ENCODE measurements at regions not wholly inside any gene's neighbourhood (a gene's known extent, or its start where the extent isn't known, plus 50 kb on each side); places are given as distances from the start of the nearest gene placed in this dataset.

DNA sequence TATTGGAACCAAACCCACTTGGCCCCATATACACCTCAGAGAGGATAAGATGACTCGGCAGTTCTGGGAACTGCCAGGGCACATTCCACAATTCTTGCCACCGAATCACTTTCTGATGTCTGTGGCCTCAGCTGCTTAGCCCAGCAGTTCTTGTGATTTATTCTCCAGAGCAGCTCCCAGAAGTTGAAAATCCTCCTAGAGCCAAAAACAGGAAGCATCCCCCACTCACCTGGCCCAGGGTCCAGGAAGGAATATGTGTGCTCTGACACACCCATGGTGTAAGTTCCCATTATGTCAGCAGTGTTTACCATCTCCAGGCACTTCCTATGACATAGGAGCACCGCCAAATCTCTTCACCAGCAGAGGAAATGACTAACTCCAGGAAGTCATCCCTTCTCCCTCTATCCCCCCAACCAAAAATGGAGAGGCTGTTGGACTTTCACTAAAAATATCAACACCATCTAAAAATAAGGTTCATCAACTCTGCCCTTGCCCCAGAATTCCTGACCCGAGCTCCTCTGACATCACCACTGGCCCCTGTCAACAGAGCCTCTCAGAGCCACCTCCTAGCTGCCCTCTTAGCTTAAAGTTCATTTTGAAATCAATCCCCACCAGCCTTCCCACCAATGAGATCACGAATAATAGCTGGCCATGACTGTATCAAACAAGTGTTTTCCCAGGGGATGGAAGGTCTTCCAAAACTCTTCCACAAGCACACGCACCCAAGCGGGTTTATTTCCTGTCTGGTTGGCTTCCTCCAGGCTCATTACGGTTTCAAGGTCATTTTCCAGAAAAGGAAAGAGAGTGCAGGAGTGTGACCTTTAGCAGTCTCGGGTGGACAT lies 223.1 kb upstream of the PARD3B start:
- DNase-seq (ENCODE audit: low read depth): peak; percentile 52
- TF ChIP-seq, protein P1, sequence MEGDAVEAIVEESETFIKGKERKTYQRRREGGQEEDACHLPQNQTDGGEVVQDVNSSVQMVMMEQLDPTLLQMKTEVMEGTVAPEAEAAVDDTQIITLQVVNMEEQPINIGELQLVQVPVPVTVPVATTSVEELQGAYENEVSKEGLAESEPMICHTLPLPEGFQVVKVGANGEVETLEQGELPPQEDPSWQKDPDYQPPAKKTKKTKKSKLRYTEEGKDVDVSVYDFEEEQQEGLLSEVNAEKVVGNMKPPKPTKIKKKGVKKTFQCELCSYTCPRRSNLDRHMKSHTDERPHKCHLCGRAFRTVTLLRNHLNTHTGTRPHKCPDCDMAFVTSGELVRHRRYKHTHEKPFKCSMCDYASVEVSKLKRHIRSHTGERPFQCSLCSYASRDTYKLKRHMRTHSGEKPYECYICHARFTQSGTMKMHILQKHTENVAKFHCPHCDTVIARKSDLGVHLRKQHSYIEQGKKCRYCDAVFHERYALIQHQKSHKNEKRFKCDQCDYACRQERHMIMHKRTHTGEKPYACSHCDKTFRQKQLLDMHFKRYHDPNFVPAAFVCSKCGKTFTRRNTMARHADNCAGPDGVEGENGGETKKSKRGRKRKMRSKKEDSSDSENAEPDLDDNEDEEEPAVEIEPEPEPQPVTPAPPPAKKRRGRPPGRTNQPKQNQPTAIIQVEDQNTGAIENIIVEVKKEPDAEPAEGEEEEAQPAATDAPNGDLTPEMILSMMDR (conservative IDR thresholded peaks at IDR 0.05; ENCODE audit: low read length): no peak
- no peak overlapping the region for H3K4me3 ChIP-seq (ENCODE audit: low read length)

DNA sequence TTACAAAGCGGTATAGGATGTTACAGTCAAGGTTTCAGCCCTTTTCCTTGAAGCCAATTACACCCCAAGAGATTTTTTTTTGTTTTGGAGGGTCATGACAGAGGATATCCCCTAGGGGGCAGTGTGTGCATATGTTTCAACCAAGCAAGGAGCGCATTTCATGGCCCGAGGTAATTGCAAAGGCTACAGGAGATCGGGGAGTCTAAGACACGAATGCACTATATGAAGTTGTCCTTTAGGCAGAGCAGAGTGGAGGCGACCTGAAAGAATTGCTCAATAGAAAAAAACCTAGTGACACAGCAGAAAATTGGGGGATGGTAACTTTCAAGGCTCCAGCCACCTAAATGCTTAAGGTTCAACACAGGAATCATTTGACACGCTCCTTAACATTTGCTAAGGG lies 219.8 kb upstream of the PARD3B start:
- peak; percentile 85 for DNase-seq (ENCODE audit: low read depth)
- no peak overlapping the region for H3K4me3 ChIP-seq (ENCODE audit: low read length)
- TF ChIP-seq, protein P1 (conservative IDR thresholded peaks at IDR 0.05; ENCODE audit: low read length): peak; percentile 95

DNA sequence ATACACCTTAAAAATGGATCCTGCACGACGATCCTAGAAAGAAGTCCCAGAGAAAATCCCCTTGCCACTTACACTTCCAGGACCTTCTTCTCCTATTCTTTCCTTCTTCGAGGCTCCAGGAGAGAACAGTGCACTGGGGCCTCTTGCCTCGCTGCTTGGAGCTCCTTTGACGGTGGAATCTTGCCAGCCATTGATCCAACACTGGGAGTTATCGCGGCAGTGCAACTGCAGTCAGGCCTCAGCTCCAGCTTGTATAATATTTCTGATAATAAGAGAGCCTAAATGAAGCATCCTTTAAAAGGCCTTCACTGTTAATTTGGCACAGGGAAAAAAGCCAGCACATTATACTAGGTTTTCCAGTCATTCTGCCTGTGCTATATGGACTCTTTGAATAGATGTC lies 216.9 kb upstream of the PARD3B start:
- TF ChIP-seq, protein P1 (conservative IDR thresholded peaks at IDR 0.05; ENCODE audit: low read length): no peak
- H3K4me3 ChIP-seq (ENCODE audit: low read length): no peak overlapping the region
- DNase-seq (ENCODE audit: low read depth): no peak

DNA sequence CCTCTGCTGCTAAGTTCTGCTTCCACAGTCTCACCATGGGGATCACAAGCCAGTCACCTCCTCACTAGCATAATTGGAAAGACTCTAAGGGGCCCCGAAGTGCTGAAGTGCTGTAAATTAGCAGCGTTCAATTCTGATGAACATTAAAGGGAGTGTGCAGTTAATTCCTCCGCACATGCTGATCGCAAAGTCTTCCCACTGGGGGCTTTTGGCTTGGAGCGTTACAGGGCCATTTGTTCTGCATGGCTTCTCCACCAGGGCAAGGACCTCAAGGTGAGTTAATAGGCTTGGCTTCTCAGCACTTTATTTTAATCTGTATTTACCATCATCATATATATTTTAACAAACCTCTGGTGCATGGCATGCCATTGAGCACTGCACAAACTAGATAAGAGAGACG lies 216.3 kb upstream of the PARD3B start:
- no peak overlapping the region for H3K4me3 ChIP-seq (ENCODE audit: low read length)
- TF ChIP-seq, protein P1 (conservative IDR thresholded peaks at IDR 0.05; ENCODE audit: low read length): no peak
- no peak for DNase-seq (ENCODE audit: low read depth)

DNA sequence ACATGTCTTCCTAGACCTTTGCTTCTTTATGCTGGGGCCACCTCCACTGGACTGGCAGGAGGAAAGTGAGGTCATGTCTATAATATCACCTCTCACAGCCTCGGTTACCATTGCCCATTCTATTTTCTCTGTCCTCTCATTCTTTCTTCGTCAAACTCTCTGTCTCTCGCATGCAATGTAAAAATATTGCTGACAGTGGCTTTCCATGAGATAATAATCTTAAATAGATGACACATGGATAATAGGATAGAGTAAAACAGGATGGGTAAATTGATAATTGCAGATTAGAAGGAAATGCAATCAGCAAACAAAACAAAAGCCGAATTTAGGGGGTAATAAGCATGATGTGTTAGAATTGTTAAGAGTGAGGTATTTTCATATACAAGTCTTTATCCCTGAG lies 215.7 kb upstream of the PARD3B start:
- TF ChIP-seq, protein P1 (conservative IDR thresholded peaks at IDR 0.05; ENCODE audit: low read length): no peak
- DNase-seq (ENCODE audit: low read depth): no peak
- no peak overlapping the region for H3K4me3 ChIP-seq (ENCODE audit: low read length)

DNA sequence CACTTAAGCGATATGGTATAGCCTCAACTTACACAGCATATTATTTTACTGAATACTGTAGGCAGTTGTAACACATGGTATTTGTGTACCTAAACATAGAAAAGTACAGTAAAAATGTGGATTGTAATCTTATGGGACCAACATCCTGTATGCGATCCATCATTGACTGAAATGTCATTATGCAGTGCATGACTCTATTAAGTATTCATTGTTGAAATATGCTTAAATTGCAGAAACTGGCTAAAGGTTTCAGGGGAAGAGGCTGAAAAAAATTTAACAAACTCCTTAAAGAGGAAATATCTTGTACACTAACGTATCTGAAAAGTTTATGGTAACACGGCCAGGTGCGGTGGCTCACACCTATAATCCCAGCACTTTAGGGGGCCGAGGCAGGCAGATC lies 214.1 kb upstream of the PARD3B start:
- no peak overlapping the region for H3K4me3 ChIP-seq (ENCODE audit: low read length)

DNA sequence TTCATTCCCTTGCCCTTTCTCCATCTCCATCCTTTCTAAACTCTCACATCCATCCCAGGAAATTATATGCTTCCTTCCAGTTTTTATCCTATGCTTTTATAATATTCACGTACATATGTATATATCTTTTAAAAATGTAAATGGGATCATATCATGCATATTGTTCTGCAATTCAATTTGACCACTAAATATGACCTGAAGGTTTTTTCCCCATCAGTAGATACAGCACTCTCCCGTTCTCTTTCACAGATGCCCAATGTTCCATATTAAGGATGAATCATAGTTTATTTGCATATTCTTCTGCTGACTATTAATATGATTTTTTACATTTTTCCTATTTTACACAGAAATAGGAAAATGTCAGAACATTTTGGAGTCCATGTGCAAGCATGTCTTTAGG lies 213.3 kb upstream of the PARD3B start:
- no peak overlapping the region for H3K4me3 ChIP-seq (ENCODE audit: low read length)
- TF ChIP-seq, protein P1 (conservative IDR thresholded peaks at IDR 0.05; ENCODE audit: low read length): no peak
- DNase-seq (ENCODE audit: low read depth): no peak

More for the DNA sequence above, 214.1 kb upstream of the PARD3B start:
- TF ChIP-seq, protein P1 (conservative IDR thresholded peaks at IDR 0.05; ENCODE audit: low read length): no peak
- DNase-seq (ENCODE audit: low read depth): no peak

Data from AG10803 (cell line).